ENCODE measurements at regions not wholly inside any gene's neighbourhood (a gene's known extent, or its start where the extent isn't known, plus 50 kb on each side); places are given as distances from the start of the nearest gene placed in this dataset.

DNA sequence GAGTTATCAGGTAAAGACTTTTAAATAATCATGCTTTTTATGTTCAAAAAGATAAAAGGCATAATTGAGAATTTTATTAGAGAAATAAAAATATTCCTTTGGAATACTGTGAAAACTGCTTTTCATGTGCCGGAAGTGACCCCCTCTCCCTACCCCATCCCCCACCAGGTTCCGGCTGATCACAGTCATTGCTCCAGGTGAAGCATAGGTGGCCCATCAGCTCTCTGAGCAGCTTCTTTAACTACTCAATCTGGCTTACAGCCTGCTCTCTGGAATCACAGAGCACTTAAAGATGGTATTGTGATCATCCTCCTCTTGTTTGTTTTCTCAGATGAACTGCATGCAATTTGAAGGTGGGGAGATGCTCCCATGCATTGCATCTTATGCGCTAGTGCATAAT lies 257.7 kb downstream of the EN1 start:
- TF ChIP-seq SMC3 (conservative IDR thresholded peaks at IDR 0.05; ENCODE audit: insufficient read depth, low read depth, low read length) (no peak), CEBPB (tag; IDR thresholded peaks at IDR 0.05) (no peak), NR2C2 (CRISPR knock-in tag; IDR thresholded peaks at IDR 0.05) (no peak), NR2C2 (tag; IDR thresholded peaks at IDR 0.05) (no peak), RFX5 (IDR thresholded peaks at IDR 0.05; ENCODE audit: low read depth, low read length) (no peak), BACH1 (tag; IDR thresholded peaks at IDR 0.05) (no peak), FOXK2 (conservative IDR thresholded peaks at IDR 0.05 in 1 of 2, IDR thresholded peaks at IDR 0.05 in 1 of 2; ENCODE audit: low read depth in 2 of 2) (no peak), EP300 (IDR thresholded peaks at IDR 0.05; ENCODE audit: low read length) (no peak), POLR2H (tag; IDR thresholded peaks at IDR 0.05; ENCODE audit: low read depth) (no peak)
- TF ChIP-seq, protein P1, sequence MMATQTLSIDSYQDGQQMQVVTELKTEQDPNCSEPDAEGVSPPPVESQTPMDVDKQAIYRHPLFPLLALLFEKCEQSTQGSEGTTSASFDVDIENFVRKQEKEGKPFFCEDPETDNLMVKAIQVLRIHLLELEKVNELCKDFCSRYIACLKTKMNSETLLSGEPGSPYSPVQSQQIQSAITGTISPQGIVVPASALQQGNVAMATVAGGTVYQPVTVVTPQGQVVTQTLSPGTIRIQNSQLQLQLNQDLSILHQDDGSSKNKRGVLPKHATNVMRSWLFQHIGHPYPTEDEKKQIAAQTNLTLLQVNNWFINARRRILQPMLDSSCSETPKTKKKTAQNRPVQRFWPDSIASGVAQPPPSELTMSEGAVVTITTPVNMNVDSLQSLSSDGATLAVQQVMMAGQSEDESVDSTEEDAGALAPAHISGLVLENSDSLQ (IDR thresholded peaks at IDR 0.05) = no peak
- TF ChIP-seq, protein P2, sequence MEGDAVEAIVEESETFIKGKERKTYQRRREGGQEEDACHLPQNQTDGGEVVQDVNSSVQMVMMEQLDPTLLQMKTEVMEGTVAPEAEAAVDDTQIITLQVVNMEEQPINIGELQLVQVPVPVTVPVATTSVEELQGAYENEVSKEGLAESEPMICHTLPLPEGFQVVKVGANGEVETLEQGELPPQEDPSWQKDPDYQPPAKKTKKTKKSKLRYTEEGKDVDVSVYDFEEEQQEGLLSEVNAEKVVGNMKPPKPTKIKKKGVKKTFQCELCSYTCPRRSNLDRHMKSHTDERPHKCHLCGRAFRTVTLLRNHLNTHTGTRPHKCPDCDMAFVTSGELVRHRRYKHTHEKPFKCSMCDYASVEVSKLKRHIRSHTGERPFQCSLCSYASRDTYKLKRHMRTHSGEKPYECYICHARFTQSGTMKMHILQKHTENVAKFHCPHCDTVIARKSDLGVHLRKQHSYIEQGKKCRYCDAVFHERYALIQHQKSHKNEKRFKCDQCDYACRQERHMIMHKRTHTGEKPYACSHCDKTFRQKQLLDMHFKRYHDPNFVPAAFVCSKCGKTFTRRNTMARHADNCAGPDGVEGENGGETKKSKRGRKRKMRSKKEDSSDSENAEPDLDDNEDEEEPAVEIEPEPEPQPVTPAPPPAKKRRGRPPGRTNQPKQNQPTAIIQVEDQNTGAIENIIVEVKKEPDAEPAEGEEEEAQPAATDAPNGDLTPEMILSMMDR (IDR thresholded peaks at IDR 0.05 in 2 of 3, conservative IDR thresholded peaks at IDR 0.05 in 1 of 3; ENCODE audit: insufficient read depth in 2 of 3, low read depth in 1 of 3, low read length in 3 of 3) = no peak
- TF ChIP-seq, protein P3, sequence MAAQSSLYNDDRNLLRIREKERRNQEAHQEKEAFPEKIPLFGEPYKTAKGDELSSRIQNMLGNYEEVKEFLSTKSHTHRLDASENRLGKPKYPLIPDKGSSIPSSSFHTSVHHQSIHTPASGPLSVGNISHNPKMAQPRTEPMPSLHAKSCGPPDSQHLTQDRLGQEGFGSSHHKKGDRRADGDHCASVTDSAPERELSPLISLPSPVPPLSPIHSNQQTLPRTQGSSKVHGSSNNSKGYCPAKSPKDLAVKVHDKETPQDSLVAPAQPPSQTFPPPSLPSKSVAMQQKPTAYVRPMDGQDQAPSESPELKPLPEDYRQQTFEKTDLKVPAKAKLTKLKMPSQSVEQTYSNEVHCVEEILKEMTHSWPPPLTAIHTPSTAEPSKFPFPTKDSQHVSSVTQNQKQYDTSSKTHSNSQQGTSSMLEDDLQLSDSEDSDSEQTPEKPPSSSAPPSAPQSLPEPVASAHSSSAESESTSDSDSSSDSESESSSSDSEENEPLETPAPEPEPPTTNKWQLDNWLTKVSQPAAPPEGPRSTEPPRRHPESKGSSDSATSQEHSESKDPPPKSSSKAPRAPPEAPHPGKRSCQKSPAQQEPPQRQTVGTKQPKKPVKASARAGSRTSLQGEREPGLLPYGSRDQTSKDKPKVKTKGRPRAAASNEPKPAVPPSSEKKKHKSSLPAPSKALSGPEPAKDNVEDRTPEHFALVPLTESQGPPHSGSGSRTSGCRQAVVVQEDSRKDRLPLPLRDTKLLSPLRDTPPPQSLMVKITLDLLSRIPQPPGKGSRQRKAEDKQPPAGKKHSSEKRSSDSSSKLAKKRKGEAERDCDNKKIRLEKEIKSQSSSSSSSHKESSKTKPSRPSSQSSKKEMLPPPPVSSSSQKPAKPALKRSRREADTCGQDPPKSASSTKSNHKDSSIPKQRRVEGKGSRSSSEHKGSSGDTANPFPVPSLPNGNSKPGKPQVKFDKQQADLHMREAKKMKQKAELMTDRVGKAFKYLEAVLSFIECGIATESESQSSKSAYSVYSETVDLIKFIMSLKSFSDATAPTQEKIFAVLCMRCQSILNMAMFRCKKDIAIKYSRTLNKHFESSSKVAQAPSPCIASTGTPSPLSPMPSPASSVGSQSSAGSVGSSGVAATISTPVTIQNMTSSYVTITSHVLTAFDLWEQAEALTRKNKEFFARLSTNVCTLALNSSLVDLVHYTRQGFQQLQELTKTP (IDR thresholded peaks at IDR 0.05; ENCODE audit: low read depth in 1 of 2, partially characterized antibody in 2 of 2) = no peak
- TF ChIP-seq, protein P4, sequence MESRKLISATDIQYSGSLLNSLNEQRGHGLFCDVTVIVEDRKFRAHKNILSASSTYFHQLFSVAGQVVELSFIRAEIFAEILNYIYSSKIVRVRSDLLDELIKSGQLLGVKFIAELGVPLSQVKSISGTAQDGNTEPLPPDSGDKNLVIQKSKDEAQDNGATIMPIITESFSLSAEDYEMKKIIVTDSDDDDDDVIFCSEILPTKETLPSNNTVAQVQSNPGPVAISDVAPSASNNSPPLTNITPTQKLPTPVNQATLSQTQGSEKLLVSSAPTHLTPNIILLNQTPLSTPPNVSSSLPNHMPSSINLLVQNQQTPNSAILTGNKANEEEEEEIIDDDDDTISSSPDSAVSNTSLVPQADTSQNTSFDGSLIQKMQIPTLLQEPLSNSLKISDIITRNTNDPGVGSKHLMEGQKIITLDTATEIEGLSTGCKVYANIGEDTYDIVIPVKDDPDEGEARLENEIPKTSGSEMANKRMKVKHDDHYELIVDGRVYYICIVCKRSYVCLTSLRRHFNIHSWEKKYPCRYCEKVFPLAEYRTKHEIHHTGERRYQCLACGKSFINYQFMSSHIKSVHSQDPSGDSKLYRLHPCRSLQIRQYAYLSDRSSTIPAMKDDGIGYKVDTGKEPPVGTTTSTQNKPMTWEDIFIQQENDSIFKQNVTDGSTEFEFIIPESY (CRISPR knock-in tag; IDR thresholded peaks at IDR 0.05) = no peak
- TF ChIP-seq, protein P5, sequence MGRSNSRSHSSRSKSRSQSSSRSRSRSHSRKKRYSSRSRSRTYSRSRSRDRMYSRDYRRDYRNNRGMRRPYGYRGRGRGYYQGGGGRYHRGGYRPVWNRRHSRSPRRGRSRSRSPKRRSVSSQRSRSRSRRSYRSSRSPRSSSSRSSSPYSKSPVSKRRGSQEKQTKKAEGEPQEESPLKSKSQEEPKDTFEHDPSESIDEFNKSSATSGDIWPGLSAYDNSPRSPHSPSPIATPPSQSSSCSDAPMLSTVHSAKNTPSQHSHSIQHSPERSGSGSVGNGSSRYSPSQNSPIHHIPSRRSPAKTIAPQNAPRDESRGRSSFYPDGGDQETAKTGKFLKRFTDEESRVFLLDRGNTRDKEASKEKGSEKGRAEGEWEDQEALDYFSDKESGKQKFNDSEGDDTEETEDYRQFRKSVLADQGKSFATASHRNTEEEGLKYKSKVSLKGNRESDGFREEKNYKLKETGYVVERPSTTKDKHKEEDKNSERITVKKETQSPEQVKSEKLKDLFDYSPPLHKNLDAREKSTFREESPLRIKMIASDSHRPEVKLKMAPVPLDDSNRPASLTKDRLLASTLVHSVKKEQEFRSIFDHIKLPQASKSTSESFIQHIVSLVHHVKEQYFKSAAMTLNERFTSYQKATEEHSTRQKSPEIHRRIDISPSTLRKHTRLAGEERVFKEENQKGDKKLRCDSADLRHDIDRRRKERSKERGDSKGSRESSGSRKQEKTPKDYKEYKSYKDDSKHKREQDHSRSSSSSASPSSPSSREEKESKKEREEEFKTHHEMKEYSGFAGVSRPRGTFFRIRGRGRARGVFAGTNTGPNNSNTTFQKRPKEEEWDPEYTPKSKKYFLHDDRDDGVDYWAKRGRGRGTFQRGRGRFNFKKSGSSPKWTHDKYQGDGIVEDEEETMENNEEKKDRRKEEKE (IDR thresholded peaks at IDR 0.05; ENCODE audit: borderline replicate concordance in 1 of 2, control insufficient read depth in 1 of 2, low read depth in 2 of 2, low read length in 1 of 2) = no peak
- TF ChIP-seq, protein P6, sequence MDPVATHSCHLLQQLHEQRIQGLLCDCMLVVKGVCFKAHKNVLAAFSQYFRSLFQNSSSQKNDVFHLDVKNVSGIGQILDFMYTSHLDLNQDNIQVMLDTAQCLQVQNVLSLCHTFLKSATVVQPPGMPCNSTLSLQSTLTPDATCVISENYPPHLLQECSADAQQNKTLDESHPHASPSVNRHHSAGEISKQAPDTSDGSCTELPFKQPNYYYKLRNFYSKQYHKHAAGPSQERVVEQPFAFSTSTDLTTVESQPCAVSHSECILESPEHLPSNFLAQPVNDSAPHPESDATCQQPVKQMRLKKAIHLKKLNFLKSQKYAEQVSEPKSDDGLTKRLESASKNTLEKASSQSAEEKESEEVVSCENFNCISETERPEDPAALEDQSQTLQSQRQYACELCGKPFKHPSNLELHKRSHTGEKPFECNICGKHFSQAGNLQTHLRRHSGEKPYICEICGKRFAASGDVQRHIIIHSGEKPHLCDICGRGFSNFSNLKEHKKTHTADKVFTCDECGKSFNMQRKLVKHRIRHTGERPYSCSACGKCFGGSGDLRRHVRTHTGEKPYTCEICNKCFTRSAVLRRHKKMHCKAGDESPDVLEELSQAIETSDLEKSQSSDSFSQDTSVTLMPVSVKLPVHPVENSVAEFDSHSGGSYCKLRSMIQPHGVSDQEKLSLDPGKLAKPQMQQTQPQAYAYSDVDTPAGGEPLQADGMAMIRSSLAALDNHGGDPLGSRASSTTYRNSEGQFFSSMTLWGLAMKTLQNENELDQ (CRISPR knock-in tag; IDR thresholded peaks at IDR 0.05; ENCODE audit: borderline replicate concordance) = no peak

Data from K562 (cell line).